HG02981 (cell line): ENCODE measurements at regions not wholly inside any gene's neighbourhood (a gene's known extent, or its start where the extent isn't known, plus 50 kb on each side); places are given as distances from the start of the nearest gene placed in this dataset.

Experiments used
- ATAC-seq: cut with Tn5 transposase; IDR thresholded peaks from one replicate; pipeline ENCODE4 v1.9.1; 2021; ENCODE audit warnings: mild to moderate bottlenecking, moderate library complexity; ENCODE audit not compliant: unreplicated experiment

DNA sequence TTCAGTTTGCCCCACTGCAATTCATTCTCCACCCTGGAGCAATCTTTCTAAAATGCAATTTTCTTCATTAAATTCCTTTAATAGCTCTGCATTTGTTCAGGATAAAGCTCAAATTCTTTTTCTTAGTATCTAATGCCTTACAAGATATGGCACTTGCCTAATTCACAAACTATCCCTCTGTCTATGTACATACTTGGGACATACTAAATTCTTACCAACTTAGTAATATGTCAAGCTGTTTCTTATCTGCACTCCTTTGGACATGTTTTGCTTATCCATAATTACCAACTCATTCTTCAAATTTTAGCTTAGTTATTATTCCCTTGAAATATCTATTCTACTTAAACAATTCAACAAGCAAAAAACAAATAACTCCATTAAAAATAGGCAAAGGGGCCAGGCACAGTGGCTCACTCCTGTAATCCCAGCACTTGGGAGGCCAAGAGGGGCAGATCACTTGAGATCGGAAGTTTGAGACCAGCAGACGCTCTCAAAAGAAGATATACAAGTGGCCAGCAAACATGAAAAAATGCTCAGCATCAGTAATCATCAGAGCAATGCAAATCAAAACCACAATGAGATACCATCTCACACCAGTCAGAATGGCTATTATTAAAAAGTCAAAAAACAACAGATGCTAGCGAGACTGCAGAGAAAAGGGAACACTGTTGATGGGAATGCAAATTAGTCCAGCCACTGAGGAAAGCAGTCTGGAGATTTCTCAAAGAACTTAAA, 96.9 kb downstream of the FAM76B start:
- ATAC-seq = no peak

DNA sequence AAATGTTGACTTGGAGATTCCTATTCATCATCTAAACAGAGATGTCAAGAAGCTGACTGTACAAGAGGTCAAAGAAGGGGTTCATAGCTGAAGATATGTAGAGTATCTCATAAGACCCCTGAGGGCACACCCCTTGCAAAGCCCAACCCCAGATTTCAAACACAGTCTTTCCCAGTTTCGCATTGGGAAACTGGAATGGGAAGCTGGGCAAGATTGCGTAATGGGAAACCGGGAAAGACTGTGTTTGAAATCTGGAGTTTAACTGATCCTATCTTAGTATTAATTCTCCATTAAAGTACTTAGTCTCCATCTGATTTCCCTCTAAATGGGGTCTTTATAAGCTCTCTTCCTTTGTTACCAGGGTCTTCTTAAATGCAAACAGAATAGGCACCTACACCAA, 99.5 kb downstream of the FAM76B start:
- ATAC-seq = no peak

DNA sequence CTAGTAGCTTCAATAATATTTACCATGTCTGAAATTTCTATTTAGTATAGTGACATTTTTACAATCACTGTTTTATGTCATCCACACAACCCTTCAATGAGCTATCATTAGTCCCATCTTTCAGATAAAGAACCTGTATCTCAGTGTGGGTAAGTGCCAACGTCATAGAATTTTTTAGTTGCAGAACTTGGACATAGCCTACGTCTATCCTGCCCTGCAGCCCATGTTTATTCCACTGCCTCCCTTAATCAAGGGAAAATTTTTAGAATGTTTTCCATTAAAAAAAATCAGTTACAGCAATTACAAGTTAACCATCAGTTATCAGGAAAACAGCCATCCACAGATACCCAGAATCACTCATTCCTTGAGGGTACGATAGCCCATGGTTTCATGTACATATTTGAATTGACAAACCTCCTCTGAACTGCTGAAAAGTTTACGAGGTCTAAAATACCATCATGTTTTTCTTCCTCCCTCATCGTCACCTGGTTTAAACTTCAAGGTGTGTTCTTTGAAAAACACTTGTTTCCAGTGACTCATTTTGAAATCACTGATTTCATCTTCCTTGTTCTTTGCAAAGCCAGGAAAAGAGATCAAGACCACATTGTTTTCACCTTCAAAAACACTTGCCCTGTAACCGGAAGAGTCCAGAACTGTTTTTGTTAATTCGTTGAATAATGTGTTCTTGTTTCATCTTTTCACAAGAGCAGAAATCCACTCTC, 100.9 kb downstream of the FAM76B start:
- no peak for ATAC-seq

DNA sequence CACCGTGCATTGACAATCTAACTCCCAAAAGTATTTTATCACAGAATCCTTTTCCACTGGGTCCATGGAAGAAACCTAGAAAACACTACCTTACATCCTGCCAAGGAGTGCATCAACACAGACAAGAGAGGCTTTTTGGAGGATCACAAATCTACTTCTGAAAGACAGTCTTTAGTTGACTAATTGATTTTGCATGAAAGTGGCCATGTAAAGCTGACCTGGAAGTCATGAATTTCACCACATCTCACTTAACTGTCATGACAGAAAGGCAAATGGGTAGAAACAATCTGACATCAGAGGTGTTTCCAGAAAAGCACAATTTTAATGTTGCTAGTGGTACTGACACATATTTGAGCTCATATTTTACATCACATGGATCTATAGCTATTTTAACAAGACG, 101.6 kb downstream of the FAM76B start:
- no peak for ATAC-seq

DNA sequence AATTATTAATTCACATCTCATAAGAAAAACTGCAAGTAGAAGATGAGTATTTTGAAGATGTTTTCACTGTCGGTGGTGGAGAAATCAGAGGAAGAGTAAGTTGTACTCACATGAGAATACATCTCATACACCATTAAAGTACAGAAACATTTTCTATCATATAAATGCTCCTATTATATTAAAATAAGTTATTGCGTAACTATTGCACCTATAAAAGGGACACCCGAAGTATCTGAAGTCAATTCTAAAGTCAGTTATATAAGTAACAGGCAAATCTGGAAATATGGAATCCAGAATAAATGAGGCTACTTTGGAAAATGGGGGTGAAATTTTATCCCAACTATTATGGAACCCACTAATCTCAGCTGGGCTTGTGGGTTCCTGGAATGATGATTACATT, 103.3 kb downstream of the FAM76B start:
- ATAC-seq = no peak

DNA sequence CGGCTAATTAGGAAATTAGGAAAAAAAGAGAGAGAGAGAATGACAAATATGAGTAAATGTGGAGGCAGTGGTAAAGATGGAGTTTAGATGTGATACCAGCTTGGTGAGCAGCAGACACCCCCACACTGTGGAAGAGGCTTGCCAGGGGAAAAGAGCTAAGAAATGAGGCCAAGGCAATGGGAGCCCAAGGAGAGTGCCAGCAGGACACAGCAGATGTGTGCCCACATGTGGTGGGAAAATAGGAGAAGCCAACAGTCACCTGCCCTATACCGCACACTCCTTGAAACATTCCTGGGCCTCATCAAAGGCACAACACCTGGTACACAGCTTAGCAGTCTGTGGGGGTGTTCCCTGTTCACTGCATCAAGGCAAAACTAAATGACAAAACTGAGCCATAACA, 104.9 kb downstream of the FAM76B start:
- no peak for ATAC-seq

DNA sequence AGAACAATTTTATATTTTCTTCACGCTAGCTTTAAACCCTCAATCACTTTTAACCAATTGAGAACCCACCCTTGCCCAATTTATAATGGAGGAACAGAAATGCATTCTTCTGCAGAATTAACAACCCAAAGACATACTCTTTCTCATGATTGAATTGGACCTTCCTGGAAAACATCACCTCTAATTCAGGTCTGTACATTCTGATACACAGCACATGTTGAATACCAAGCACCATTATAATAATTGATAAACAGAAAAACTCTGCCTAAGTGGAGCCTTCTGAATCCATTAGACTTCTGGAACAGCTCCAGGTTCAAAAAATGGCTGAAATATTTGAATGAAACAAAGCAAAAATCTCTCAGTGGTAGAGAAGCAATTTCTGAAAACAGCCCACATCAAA, 105.4 kb downstream of the FAM76B start:
- ATAC-seq = no peak

DNA sequence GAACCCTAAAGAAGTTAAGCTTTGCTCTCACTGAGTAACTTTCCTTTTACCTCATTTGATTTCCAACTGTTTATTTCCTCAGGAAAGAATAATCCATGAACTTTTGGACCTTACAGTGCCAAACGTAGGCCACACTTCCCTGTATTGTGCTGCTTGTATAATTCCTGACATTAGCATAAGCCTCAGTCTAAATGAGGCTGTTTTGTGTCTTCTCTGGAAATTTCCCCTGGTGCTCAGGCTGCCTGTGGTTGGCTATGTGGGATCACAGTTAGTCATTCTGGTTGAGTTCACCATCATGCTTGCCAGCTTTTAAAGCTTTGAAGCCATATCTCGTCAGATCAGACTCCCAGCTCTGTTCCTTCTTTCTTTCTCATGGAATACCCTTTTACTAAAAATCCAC, 107.0 kb downstream of the FAM76B start:
- ATAC-seq = no peak

DNA sequence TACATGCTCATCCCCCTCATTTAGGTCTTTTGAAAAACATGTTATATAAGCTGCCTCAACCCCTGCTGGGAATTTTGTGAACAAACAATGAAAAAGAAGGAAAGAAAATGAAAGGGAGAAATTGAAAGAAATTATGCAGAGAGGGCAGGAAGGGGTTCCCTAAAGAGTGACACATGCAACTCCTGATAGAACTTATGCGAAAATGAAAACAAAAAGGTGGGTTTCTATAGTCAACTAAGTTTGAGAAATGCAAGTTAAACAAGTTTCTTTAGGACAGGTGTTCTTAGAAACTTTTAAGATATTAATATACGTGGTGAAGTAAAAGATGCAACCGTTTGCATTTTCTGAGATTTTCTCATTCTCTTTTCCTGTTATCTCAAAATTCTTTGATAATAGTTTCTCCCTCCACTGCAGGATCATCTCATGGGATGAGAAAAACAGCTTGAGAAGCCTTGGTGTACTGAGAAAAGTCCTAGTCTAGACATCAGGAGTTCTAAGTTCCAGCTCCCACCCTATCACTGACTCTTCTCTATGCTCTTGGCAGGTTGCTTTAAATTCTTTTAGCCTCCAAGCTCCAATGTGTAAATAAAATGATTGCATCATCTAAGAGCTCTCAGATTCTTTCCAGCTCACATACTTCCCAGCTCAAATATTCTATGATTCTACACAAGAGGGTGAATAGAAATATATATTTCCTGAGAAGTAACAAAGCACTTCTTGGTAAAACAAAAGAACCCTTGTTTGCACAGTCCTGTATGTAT, 109.2 kb downstream of the FAM76B start:
- ATAC-seq = peak; percentile 83

DNA sequence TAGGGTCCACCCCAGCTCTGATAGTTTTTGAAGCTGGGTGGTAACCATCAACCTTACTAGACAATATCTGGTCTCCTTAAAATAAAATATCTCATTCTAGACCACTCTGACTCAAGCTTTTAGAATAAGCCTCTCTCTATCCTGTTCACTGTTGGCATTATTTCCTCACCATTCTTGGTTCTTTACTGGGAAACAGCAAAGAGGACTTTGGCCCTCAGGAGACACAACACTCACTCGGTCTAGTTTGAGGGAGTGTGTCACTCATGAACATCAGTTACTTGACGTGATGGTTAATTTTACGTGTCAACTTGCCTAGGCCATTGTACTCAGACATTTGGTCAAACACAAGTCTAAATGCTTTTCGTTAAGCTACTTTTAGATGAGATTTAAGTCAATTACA, 110.6 kb downstream of the FAM76B start:
- no peak for ATAC-seq

DNA sequence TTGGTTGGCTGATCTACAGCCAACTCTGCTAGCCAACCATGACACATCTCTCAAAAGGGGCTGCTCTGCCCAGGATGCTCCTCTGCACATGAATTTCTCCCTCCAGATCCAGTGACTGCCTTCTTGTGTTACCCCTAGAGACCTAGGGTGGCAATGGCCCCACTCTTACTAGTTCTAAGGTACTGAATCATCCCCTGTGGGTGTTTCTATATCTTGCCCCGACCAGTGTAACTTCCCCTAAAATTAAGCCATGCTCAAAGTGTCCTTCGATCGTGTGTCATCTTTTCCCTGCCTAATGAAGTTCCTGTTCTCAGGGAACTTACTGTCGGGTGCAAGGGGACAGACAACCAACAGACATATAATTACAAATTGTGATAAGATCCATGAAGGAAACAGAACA, 113.3 kb downstream of the FAM76B start:
- no peak for ATAC-seq

DNA sequence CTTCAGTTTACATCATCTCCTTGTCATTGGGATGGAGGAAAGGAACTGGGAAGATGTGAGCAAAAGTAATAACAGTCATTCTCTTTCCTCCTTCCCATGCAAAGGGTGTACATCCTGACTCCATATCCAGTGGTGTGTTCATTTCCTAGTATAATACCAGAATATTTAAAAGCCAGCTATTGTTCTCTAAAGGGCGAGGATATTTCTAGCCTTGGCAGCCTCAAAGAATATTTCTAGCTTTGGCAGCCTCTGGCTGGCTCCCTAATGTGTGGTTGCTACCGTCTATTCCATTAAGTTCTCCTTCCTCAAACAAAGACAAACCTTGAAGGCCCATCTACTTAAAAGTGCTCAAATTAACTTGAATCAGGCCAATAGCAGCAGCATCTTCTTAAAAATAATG, 114.0 kb downstream of the FAM76B start:
- no peak for ATAC-seq

DNA sequence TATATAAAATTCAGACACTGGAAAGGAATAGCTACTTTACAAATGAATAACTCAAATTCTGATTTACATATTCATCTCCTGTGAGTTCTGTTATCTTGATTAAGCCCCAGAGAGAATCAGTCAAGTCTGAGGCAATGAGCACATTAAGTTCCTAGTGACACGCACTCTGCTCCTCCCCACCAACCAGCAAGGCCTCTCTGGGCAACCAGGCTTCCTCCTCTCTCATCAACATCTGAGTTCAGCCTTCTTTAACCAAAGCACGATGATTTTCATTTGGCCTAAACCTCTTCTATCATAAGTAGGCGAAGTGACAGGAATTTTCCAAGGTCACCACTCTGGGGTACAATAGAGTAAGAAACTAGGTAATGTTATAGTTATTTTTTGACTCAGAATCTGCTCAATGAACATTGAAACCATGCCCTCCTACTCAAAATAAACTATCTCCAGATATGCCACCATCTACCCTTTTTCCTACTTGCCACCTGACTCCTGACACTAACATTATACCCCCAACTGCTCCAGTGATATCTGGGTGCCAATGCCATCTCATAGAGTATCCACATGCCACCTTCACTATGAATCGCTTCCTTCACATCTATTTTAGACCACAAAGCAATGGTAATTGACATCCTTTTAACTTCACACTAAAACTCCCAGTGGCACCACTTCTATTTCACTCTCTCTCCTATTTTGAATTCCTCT, 114.8 kb downstream of the FAM76B start:
- ATAC-seq = no peak

DNA sequence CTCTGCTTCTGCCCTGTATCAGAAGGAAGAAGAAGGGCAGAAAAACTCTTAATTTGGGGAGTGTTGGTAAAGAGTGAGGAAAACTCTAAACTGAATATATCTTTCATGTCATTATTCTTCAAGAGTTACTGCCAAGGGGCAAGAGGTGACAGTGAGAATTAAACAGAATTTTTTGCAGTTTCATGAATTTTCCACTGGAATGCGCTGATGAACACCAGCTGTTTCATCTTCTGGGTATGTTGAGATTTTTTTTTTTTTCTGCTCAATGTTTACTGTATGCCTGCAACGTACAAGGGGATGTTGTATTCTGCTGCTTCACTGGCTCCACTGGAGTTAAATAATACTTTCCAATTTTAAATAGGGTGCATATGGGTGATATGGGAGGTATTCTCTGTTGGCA, 117.8 kb downstream of the FAM76B start:
- no peak for ATAC-seq

DNA sequence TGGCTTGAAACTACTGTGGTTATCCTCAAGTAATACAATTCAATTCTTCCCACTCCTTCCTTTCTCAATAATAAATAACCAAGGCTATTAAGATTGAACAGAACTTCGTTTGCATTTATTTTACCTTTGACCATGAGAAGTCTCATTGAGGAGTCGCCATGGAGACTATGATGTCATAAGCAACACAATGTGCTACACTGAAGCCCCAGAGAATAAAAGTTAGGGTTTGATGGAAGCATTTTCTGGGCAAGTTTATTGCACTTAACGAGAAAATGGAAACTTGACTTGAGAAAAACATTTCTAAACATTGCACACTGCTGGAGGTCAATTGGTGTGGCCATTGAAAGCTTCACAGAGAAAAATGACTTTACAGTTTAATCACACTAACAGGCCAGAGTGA, 121.5 kb downstream of the FAM76B start:
- ATAC-seq = no peak

DNA sequence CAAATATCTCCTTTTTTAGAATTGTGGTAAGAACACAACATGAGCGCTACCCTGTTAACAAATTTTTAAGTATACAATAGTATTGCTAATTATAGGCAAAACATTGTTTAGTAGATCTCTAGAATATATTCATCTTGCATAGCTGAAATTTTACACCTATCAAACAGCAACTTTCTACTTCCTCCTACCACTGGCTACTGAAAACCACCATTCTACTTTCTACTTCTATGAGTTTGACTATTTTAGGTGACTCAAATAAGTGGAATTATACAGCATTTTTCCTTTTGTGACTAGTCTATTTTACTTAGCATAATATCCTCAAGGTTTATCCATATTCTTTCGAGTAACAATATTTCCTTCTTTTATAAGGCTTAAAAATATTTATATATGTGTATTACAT, 128.4 kb downstream of the FAM76B start:
- ATAC-seq = no peak

DNA sequence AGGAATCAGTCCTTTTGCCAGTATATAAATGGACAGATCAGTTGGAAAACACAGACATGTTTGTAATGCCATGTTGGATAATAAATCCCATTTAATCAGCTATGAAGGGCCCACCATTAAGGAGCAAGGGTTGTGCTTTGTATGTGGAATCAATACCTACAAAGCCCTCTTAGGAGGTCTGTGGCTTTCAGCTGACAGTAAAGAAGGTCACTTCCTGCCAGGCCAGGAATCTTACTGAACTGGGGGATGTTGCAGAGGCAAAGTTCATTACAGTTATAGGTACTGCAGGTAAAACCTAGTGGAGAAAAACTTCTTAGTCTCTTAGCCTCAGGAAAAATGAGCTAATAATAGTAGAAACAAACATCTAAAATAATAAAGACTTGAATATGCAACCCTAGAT, 129.5 kb downstream of the FAM76B start:
- no peak for ATAC-seq

DNA sequence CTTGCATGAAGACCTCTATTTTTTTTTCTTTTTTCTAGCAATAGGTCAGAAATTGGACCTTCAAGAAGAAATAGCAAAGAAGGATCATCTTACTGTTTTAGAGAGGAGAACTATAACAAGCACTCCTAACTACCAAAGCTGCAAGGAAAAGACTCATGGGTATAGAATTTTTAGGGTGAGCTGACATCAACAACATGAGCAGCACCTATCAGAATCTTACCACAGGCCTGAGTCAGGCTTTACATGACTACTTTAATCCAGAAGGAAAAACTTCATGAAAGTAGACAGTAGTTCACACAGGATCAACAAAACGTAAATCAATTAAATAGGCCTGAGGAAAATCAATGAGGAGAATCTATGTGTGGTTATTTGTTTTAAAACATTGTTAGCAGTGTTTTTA, 130.5 kb downstream of the FAM76B start:
- ATAC-seq = no peak

DNA sequence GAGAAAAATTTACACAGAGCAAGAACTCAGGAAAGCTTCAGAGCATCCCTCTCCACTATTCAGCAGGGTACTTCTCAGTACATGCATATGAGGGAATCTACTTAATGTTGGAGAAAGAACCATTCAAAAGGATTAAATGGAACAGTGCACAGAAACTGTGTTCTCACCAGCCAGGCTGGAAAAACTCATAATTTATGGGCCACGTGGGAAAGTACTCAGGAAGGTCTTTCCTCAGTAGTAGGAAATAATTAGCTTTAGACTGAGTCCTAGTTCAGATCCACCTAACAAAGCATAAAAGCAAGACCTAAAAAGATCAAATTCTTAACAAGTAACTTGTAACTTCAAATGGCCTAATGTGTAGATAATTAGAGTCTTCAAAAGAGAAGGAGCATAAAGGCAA, 134.0 kb downstream of the FAM76B start:
- no peak for ATAC-seq

DNA sequence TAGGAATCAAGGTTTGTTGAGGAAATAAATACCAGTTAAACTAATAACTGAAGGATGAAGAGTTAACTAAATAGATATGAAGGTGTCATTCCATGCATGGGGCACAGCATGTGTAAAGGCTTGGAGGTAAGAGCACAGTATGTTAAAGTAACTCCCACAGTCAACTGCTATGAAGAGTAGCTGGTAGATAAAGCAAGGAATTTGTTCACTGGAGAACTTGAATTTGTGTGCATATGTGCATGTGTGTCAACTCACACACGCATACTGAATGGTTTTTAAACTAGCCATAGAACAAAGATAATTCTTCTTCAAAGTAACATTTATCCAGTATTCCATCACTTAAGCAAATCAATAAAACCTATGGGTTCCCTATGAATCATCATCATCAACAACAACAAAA, 135.9 kb downstream of the FAM76B start:
- ATAC-seq = no peak

DNA sequence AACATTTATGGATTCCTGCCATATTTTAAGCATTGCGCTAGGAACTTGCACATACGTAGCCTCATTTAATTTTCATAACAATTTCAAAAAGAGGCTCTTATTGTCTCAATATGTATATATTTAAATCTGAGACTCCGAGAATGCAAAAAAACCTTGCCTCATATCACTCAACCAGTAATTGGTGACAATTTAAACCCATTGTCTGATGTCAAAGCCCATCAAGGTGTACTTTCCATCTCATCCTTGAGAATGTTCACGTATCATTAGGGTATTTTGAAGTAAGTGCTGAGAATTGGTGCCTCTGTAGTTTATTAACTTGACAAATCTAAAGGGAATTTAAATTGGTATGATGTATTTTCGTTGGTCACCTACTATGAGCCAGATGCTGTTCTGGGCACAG, 136.5 kb downstream of the FAM76B start:
- ATAC-seq = no peak
